ENCODE measurements at regions not wholly inside any gene's neighbourhood (a gene's known extent, or its start where the extent isn't known, plus 50 kb on each side); places are given as distances from the start of the nearest gene placed in this dataset.
A peak's percentile ranks its signal among the peaks of the same experiment; 100 is the strongest.

GRCh38 chr3:193984876-193985275 is 151.1 kb upstream of the HES1 start:
- no peak overlapping the region for H3K4me3 ChIP-seq (ENCODE audit: low read depth, low read length)
- peak; percentile 25 for DNase-seq (ENCODE audit: low read depth)
- TF ChIP-seq CTCF (IDR thresholded peaks at IDR 0.05; ENCODE audit: low read depth, low read length) (no peak), MYC (IDR thresholded peaks at IDR 0.05; ENCODE audit: low read depth, low read length) (no peak), POLR2A (IDR thresholded peaks at IDR 0.05; ENCODE audit: extremely low read depth, insufficient read length) (no peak), MAX (IDR thresholded peaks at IDR 0.05; ENCODE audit: low read depth, low read length) (no peak)

- DNase-seq (ENCODE audit: low read depth), result no peak
- no peak overlapping the region for H3K4me3 ChIP-seq (ENCODE audit: low read depth, low read length)
- no peak for TF ChIP-seq MYC (IDR thresholded peaks at IDR 0.05; ENCODE audit: low read depth, low read length)
- TF ChIP-seq MAX (IDR thresholded peaks at IDR 0.05; ENCODE audit: low read depth, low read length), result no peak
- no peak for TF ChIP-seq POLR2A (IDR thresholded peaks at IDR 0.05; ENCODE audit: extremely low read depth, insufficient read length)
- TF ChIP-seq CTCF (IDR thresholded peaks at IDR 0.05; ENCODE audit: low read depth, low read length), result no peak
Measured at GRCh38 chr3:193987186-193987585, 148.8 kb upstream of the HES1 start.

- TF ChIP-seq MAX (IDR thresholded peaks at IDR 0.05; ENCODE audit: low read depth, low read length) (no peak), POLR2A (IDR thresholded peaks at IDR 0.05; ENCODE audit: extremely low read depth, insufficient read length) (no peak)
- no peak for DNase-seq (ENCODE audit: low read depth)
- H3K4me3 ChIP-seq (ENCODE audit: low read depth, low read length), result no peak overlapping the region
Measured at GRCh38 chr3:193989186-193989585, 146.8 kb upstream of the HES1 start.

GRCh38 chr3:193991666-193992424 is 144.1 kb upstream of the HES1 start:
- TF ChIP-seq CTCF (IDR thresholded peaks at IDR 0.05; ENCODE audit: low read depth, low read length) (no peak), MAX (IDR thresholded peaks at IDR 0.05; ENCODE audit: low read depth, low read length) (no peak), MYC (IDR thresholded peaks at IDR 0.05; ENCODE audit: low read depth, low read length) (no peak), POLR2A (IDR thresholded peaks at IDR 0.05; ENCODE audit: extremely low read depth, insufficient read length) (no peak)
- H3K4me3 ChIP-seq (ENCODE audit: low read depth, low read length), result no peak overlapping the region
- DNase-seq (ENCODE audit: low read depth), result no peak

DNA sequence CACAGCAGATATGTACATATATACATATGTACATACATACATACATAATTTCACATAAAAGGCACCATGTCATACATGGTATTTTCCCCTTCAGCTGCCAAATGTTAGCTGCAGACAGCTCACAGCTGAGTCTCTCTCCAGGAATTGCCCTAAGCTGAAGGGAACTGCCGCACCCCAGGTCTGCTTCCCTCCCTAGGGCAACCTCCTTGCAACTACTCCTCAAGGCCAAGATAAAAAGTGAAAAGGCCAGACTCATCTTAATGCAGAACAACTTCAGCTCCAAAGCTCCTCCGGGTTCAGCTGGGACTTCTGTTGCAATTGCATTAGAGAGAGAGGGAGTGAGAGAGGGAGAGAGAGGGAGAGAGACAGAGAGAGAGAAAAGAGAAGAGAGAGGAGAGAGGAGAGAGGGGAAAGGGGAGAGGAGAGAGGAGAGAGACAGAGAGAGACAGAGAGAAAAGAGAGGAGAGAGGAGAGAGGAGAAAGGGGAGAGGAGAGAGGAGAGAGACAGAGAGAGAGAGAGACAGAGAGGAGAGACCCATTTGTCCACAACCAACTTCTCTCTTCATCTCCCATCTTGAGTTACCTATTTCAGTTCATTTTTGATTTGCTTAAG is 143.4 kb upstream of the HES1 start:
- DNase-seq (ENCODE audit: low read depth), result no peak
- TF ChIP-seq MAX (IDR thresholded peaks at IDR 0.05; ENCODE audit: low read depth, low read length) (no peak), POLR2A (IDR thresholded peaks at IDR 0.05; ENCODE audit: extremely low read depth, insufficient read length) (no peak), MYC (IDR thresholded peaks at IDR 0.05; ENCODE audit: low read depth, low read length) (no peak), CTCF (IDR thresholded peaks at IDR 0.05; ENCODE audit: low read depth, low read length) (no peak)

DNA sequence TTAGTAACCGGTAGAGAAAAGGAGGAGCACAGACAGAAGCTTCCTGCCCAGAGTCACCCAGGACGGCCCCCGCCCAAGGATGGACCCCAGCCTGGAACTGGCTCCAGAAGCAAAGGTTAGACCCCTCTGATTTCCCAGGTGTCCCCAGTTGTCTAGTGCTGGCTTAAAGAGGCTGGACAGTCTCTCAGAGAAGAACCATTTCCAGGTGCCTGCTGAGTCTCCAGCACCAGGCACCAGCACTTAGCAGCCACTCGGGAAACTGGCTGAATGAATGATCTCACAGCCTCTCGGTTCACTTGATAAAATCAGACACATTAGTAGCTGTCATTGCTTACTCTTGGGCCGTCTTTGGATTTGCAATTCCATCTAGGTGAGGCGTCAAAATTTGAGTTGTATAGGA is 139.7 kb upstream of the HES1 start:
- H3K4me3 ChIP-seq (ENCODE audit: low read depth, low read length), result no peak overlapping the region
- no peak for TF ChIP-seq POLR2A (IDR thresholded peaks at IDR 0.05; ENCODE audit: extremely low read depth, insufficient read length)
- no peak for TF ChIP-seq MYC (IDR thresholded peaks at IDR 0.05; ENCODE audit: low read depth, low read length)
- TF ChIP-seq CTCF (IDR thresholded peaks at IDR 0.05; ENCODE audit: low read depth, low read length), result no peak
- TF ChIP-seq MAX (IDR thresholded peaks at IDR 0.05; ENCODE audit: low read depth, low read length), result no peak
- no peak for DNase-seq (ENCODE audit: low read depth)

More for the DNA sequence above, 143.4 kb upstream of the HES1 start:
- no peak overlapping the region for H3K4me3 ChIP-seq (ENCODE audit: low read depth, low read length)
